ENCODE measurements at regions not wholly inside any gene's neighbourhood (a gene's known extent, or its start where the extent isn't known, plus 50 kb on each side); places are given as distances from the start of the nearest gene placed in this dataset.

GRCh38 chr16:79728048-79728922 is 127.7 kb upstream of the MAF start:
- Mint-ChIP-seq H3K4me1 (ENCODE audit: low read depth) (no peaks in the 10 kb centered on the region), H3K9me3 (peaks cover 6% of the 10 kb centered on the region), H3K27ac (no peak overlapping the region), H3K36me3 (ENCODE audit: low read depth) (no peaks in the 10 kb centered on the region), H3K27me3 (no peaks in the 10 kb centered on the region), H3K4me3 (no peak overlapping the region)

DNA sequence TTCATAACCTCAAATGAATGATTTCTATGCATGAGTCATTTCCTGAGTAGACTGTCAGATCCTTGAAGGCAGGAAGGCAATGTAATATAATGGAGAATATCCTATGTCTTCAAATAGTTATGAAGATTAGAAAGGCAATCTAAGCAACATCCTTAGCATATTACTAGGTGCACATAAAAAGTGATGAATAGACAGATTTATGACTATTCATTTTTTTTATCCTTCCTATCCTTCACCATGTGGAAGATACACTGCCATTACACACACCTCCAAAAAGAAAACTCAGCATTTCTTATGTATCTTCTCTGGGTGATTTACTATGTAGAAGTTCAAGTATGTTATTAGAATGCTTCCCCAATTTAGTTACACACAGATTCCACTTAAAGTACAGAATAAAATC is 126.4 kb upstream of the MAF start:
- no peaks in the 10 kb centered on the region for H3K36me3 Mint-ChIP-seq (ENCODE audit: low read depth)
- no peak overlapping the region for H3K27ac Mint-ChIP-seq
- peaks cover 6% of the 10 kb centered on the region for H3K9me3 Mint-ChIP-seq
- H3K27me3 Mint-ChIP-seq = no peaks in the 10 kb centered on the region
- H3K4me1 Mint-ChIP-seq (ENCODE audit: low read depth) = no peaks in the 10 kb centered on the region
- H3K4me3 Mint-ChIP-seq = no peak overlapping the region

GRCh38 chr16:79725051-79725450 is 124.5 kb upstream of the MAF start:
- no peaks in the 10 kb centered on the region for H3K27me3 Mint-ChIP-seq
- H3K27ac Mint-ChIP-seq = no peak overlapping the region
- H3K4me3 Mint-ChIP-seq = no peak overlapping the region
- H3K36me3 Mint-ChIP-seq (ENCODE audit: low read depth) = no peaks in the 10 kb centered on the region
- no peaks in the 10 kb centered on the region for H3K4me1 Mint-ChIP-seq (ENCODE audit: low read depth)
- H3K9me3 Mint-ChIP-seq = peaks cover 6% of the 10 kb centered on the region

- H3K9me3 Mint-ChIP-seq = peaks cover 6% of the 10 kb centered on the region
- H3K36me3 Mint-ChIP-seq (ENCODE audit: low read depth) = no peaks in the 10 kb centered on the region
- no peaks in the 10 kb centered on the region for H3K27me3 Mint-ChIP-seq
- no peak overlapping the region for H3K27ac Mint-ChIP-seq
- H3K4me3 Mint-ChIP-seq = no peak overlapping the region
- no peaks in the 10 kb centered on the region for H3K4me1 Mint-ChIP-seq (ENCODE audit: low read depth)
These were observed 123.1 kb upstream of the MAF start for GRCh38 chr16:79723583-79724168.

GRCh38 chr16:79721270-79721669 is 120.7 kb upstream of the MAF start:
- Mint-ChIP-seq H3K4me1 (ENCODE audit: low read depth) (no peaks in the 10 kb centered on the region), H3K4me3 (no peak overlapping the region), H3K27me3 (peaks cover 5% of the 10 kb centered on the region), H3K27ac (no peak overlapping the region), H3K9me3 (no peaks in the 10 kb centered on the region), H3K36me3 (ENCODE audit: low read depth) (no peaks in the 10 kb centered on the region)

- no peaks in the 10 kb centered on the region for H3K4me1 Mint-ChIP-seq (ENCODE audit: low read depth)
- H3K4me3 Mint-ChIP-seq = no peak overlapping the region
- H3K36me3 Mint-ChIP-seq (ENCODE audit: low read depth) = no peaks in the 10 kb centered on the region
- H3K9me3 Mint-ChIP-seq = no peaks in the 10 kb centered on the region
- H3K27ac Mint-ChIP-seq = no peak overlapping the region
- H3K27me3 Mint-ChIP-seq = peaks cover 5% of the 10 kb centered on the region
These were observed 117.0 kb upstream of the MAF start for GRCh38 chr16:79717333-79718137.

DNA sequence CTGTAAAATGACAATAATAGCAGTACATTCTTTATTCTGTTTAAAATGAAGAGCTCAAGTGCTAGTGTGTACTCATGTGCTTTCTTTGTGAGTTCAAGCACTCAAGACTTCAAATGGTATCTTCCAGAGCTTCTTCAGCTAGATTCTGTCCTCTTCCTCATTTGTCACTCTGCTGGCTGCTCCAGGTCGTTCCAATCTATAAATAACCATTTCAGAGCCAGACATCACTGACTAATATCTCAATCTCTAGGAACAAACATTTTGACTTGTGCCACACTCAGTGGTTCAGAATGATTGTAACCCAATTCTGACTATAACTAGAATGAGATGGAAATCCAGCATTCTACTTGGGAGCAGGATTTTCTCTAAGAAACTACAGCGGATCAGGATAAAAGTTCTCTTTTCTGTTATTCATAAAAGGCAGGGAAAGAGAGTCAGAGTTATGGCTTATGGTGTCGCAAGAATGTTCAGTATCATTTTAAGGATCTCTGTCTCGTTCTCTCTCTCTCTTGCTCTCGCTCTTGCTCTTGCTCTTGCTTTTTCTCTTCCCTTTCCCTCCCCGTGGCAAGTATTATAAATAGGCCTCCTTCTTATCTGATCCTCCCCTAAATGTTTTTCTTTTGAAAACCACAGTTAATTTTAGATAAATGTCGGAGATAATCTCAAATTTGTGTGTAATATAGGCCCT is 116.3 kb upstream of the MAF start:
- Mint-ChIP-seq H3K4me1 (ENCODE audit: low read depth) (no peaks in the 10 kb centered on the region), H3K27me3 (peaks cover 5% of the 10 kb centered on the region), H3K9me3 (no peaks in the 10 kb centered on the region), H3K36me3 (ENCODE audit: low read depth) (no peaks in the 10 kb centered on the region), H3K4me3 (no peak overlapping the region), H3K27ac (no peak overlapping the region)

- Mint-ChIP-seq H3K4me3 (no peak overlapping the region), H3K36me3 (ENCODE audit: low read depth) (no peaks in the 10 kb centered on the region), H3K27me3 (peaks cover 5% of the 10 kb centered on the region), H3K9me3 (no peaks in the 10 kb centered on the region), H3K4me1 (ENCODE audit: low read depth) (no peaks in the 10 kb centered on the region), H3K27ac (no peak overlapping the region)
These were observed 114.5 kb upstream of the MAF start for GRCh38 chr16:79715061-79715460.

DNA sequence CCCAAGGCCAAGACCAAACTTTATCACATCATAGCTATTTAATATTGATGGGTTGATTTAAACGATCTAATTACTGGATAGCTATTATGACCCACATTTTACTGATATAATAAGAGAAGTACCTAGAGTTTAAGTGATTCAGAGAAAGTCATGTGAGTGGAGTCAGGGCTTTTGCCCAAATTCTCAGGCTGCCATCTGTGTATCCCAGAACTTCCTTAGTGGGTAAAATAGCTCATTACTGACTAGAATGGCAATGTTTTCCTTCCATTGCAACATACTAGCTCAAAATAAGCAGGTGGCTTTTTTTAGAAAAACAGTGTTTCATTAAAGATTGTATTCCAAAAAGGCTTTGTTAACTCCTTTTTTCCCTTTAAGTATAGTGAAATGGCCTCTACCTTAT is 113.9 kb upstream of the MAF start:
- peaks cover 5% of the 10 kb centered on the region for H3K27me3 Mint-ChIP-seq
- H3K4me3 Mint-ChIP-seq = no peak overlapping the region
- H3K36me3 Mint-ChIP-seq (ENCODE audit: low read depth) = no peaks in the 10 kb centered on the region
- no peaks in the 10 kb centered on the region for H3K9me3 Mint-ChIP-seq
- H3K27ac Mint-ChIP-seq = no peak overlapping the region
- no peaks in the 10 kb centered on the region for H3K4me1 Mint-ChIP-seq (ENCODE audit: low read depth)

- H3K4me1 Mint-ChIP-seq (ENCODE audit: low read depth) = no peaks in the 10 kb centered on the region
- no peak overlapping the region for H3K4me3 Mint-ChIP-seq
- H3K36me3 Mint-ChIP-seq (ENCODE audit: low read depth) = no peaks in the 10 kb centered on the region
- H3K9me3 Mint-ChIP-seq = no peaks in the 10 kb centered on the region
- no peak overlapping the region for H3K27ac Mint-ChIP-seq
- peaks cover 5% of the 10 kb centered on the region for H3K27me3 Mint-ChIP-seq
These were observed 113.2 kb upstream of the MAF start for GRCh38 chr16:79713609-79714309.

GRCh38 chr16:79712276-79712675 is 111.7 kb upstream of the MAF start:
- peaks cover 5% of the 10 kb centered on the region for H3K27me3 Mint-ChIP-seq
- no peak overlapping the region for H3K4me3 Mint-ChIP-seq
- H3K36me3 Mint-ChIP-seq (ENCODE audit: low read depth) = no peaks in the 10 kb centered on the region
- no peak overlapping the region for H3K27ac Mint-ChIP-seq
- H3K9me3 Mint-ChIP-seq = no peaks in the 10 kb centered on the region
- H3K4me1 Mint-ChIP-seq (ENCODE audit: low read depth) = no peaks in the 10 kb centered on the region

DNA sequence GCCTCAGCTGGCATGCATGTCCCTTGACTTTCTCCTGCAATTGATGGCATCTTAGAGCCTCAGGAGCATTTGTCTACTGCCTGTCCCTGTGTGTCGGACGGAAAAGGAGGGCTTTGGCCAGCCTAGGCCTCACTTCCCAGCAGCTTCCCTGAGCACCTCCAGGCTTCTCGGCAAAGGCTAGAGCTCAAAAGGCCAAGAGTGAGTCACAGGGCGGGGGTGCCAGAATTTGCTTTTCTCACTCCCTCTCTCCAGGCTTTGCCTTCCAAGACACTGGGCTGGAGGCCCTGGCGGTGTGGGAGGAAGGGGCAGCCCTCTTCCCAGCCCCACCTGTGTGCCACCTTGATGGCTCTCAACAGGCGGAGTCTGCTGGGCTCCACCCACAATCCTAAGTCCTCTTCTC is 107.3 kb upstream of the MAF start:
- H3K27me3 Mint-ChIP-seq = peaks cover 9% of the 10 kb centered on the region
- no peak overlapping the region for H3K27ac Mint-ChIP-seq
- H3K9me3 Mint-ChIP-seq = no peaks in the 10 kb centered on the region
- H3K36me3 Mint-ChIP-seq (ENCODE audit: low read depth) = no peaks in the 10 kb centered on the region
- no peaks in the 10 kb centered on the region for H3K4me1 Mint-ChIP-seq (ENCODE audit: low read depth)
- H3K4me3 Mint-ChIP-seq = no peak overlapping the region

DNA sequence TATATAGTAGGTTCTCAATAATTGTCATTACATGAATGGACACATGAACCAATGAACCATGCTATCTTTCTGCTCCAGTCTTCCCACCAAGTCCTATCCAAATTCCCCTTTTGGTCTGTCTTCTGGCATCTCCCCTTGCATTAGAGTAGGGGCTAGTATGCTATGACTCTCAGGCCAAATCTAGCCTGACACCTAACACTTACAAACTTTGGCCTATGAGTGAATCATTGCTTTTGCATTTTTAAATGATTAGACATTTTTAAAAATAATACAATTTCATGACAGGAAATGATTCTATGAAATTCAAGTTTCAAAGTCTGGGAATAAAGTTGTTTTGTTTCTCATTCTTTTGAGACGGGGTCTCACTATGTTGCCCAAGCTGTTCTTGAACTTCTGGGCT is 102.5 kb upstream of the MAF start:
- H3K9me3 Mint-ChIP-seq = no peaks in the 10 kb centered on the region
- H3K36me3 Mint-ChIP-seq (ENCODE audit: low read depth) = no peaks in the 10 kb centered on the region
- H3K27me3 Mint-ChIP-seq = peaks cover 10% of the 10 kb centered on the region

DNA sequence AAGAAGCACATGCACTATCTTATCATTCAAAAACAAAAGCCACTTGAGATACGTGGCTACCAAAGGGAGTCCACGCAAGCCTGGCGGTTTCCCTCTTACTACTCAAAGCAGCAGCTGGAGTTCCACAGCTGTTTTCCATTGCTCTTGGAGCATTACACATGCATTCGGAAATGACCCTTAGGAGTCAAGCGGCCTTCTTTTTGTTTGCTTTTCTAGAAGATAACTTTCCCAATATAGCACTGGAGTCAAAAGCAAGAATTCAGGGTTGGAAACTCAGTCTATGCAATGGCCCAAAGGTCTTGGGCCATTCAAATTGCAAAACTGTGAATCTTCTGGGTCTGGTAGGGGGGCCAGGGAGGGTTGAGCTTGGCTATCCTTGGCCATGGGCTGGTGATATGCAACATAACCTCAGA is 97.8 kb upstream of the MAF start:
- no peak overlapping the region for H3K4me3 Mint-ChIP-seq
- H3K9me3 Mint-ChIP-seq = no peaks in the 10 kb centered on the region
- no peaks in the 10 kb centered on the region for H3K4me1 Mint-ChIP-seq (ENCODE audit: low read depth)
- peaks cover 4% of the 10 kb centered on the region for H3K27me3 Mint-ChIP-seq
- no peak overlapping the region for H3K27ac Mint-ChIP-seq
- H3K36me3 Mint-ChIP-seq (ENCODE audit: low read depth) = no peaks in the 10 kb centered on the region

More for the DNA sequence above, 102.5 kb upstream of the MAF start:
- H3K27ac Mint-ChIP-seq = no peak overlapping the region
- H3K4me3 Mint-ChIP-seq = no peak overlapping the region
- H3K4me1 Mint-ChIP-seq (ENCODE audit: low read depth) = no peaks in the 10 kb centered on the region
